ENCODE measurements at regions not wholly inside any gene's neighbourhood (a gene's known extent, or its start where the extent isn't known, plus 50 kb on each side); places are given as distances from the start of the nearest gene placed in this dataset.

DNA sequence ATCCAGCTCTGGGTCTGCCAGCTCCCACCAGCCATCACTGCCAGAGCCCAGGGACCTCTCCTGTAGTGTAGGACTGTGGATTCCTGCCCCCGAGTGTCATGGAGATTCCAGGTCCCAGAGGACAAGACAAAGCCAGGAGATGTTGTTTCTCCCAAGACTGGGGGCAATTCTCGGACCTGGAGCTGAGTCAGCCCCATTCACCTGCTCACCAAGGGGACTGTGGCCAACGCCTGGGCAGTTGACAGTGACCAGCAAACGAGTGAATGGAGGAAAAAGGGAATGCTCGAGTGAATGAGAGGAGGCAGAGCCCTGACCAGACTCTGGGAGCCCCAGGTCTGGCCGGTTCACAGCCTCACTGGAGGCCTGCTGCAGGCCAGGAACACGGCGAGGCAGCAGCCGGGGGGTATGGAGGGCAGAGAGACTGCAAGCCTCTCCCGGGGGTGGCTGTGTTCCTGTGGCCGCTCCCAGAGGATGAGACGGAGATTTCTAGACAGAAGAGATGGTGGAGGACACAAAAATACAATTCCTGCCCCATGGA is 61.3 kb upstream of the PRR5 start:
- TF ChIP-seq, protein P1, sequence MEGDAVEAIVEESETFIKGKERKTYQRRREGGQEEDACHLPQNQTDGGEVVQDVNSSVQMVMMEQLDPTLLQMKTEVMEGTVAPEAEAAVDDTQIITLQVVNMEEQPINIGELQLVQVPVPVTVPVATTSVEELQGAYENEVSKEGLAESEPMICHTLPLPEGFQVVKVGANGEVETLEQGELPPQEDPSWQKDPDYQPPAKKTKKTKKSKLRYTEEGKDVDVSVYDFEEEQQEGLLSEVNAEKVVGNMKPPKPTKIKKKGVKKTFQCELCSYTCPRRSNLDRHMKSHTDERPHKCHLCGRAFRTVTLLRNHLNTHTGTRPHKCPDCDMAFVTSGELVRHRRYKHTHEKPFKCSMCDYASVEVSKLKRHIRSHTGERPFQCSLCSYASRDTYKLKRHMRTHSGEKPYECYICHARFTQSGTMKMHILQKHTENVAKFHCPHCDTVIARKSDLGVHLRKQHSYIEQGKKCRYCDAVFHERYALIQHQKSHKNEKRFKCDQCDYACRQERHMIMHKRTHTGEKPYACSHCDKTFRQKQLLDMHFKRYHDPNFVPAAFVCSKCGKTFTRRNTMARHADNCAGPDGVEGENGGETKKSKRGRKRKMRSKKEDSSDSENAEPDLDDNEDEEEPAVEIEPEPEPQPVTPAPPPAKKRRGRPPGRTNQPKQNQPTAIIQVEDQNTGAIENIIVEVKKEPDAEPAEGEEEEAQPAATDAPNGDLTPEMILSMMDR (IDR thresholded peaks at IDR 0.05) = no peak
- TF ChIP-seq POLR2A (IDR thresholded peaks at IDR 0.05) = no peak

Measured in tibial nerve (tissue), 3 donors.